Non-pigmented ciliary epithelial cell (primary cell): ENCODE measurements at regions not wholly inside any gene's neighbourhood (a gene's known extent, or its start where the extent isn't known, plus 50 kb on each side); places are given as distances from the start of the nearest gene placed in this dataset.
"Not testable (repeated sequence)": the region's sequence is repeated elsewhere in the genome, so short reads cannot be mapped to it uniquely, and the experiment has no call there.

Experiments
- DNase-seq: peaks from one replicate; pipeline ENCODE4 v3.0.0-alpha.2; 2010; ENCODE audit warnings: low read depth

DNA sequence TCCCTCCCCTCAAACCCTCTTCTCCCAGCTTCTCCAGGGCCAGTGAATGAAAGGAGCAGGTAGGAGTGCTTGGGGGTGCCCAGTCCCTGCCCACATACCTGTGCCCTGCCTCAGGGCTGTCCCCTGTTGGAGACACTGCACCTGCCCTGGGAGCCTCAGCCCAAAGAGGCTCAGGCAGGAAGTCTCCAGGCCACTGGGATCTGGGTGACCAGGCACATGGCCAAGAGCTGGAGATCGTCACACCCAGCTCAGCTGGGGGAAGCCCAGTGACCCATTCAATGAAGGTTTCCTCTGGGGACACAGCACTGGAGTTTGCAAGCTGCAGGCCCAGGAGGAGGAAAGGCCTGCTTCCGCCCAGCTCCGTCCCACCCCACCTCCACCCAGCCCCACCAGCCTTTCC is 156.4 kb downstream of the ZFP36L2 start:
- no peak for DNase-seq

DNA sequence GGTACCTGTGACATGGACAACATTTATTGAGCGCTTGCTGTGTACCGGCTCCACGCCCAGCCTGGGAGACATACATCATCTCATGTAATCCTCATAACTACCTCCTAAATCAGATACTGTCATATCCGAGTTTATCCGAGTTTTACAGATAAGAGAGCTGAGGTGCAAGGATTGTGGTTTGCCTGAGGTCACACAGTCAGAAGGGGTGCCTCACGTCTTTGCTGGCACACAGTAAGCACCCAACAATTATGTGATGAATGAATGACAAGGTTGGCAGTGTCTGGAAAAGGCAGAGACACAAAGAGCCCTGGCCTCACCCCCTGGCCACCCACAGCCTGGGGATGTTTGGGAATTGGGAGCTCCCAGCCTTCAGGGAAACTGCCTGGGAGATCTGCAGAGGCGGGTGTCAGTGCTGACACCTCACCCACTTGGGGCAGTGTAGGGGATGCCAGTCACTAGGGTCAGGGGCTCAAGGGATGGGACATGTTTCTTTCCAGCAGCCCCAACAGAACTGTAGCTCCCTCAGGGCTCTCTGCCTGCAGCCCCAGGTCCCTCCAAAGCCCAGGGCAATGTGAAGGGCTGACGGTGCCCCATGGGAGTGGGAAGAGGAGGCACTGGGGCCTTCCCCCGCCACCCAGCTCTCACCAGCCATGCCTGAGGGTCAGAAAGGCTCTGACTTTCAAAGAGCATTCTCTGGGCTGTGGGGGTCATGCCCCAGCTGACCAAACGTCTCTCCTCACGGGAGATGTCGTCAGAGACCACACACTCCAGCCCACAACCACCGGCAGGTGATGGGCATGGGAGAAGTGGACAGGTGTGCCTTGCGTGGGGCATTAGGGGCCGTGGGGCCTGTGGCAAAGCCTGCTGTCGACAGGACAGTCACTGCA is 157.5 kb downstream of the ZFP36L2 start:
- DNase-seq = no peak

DNA sequence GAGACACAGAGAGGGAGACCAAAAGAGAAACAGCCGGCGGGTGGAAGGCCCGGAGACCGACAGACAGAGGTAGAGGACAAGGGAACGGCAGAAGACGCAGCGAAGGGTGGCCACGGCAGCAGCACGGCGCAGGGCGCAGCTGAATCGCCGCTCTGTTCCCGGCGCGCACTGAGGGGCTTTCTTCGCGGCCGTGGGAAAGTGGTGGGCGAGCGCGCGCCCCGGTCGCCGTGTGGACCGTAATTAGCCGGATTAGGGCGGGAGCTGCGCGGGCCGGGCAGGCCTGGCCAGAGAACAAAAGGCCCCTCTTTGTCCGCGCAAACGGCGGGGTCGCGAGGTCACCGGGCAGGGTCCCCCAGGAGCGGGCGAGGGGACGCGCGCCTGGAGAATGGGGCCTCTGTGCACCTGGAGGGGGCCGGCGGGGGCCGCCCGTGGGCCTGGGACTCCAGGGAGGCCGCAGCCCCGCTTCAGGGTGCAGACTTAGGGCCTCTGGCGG is 158.3 kb downstream of the ZFP36L2 start:
- no peak for DNase-seq

DNA sequence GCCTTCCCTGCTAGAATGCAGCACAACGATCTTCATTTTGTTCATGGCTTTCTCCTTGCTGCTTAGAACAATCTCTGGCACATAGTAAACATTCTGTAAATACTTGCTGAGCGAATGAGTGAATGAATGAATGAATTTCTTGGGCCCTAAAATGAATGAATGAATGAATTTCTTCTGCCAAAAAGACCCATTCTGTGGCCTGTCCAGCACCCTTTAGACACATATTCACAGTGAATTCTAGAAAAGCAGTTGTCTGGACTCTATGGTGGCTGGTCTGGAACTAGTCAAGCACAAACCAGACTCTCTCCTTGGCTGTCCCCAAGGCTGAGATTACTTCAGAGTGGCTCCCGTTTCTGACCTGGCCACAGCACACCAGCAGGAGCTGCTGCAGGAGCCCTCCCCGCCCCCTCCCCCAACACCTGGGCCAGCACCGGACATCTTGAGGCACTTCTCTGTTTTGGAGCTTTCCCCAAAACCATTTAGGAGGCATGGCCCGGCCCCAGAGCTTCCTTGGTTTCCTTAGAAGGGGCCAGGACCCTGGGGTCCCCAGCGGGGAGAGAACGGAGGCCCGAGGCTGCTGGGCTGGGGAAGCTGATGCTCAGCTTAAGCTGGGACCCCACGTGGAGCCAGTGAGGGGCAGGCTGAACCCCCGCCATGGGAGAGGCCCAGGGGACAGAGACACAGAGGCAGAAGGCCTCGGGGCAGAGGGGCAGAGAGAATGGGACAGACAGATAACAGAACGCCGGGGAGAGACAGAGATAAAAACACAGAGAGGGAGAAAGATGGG is 159.0 kb downstream of the ZFP36L2 start:
- DNase-seq = no peak

DNA sequence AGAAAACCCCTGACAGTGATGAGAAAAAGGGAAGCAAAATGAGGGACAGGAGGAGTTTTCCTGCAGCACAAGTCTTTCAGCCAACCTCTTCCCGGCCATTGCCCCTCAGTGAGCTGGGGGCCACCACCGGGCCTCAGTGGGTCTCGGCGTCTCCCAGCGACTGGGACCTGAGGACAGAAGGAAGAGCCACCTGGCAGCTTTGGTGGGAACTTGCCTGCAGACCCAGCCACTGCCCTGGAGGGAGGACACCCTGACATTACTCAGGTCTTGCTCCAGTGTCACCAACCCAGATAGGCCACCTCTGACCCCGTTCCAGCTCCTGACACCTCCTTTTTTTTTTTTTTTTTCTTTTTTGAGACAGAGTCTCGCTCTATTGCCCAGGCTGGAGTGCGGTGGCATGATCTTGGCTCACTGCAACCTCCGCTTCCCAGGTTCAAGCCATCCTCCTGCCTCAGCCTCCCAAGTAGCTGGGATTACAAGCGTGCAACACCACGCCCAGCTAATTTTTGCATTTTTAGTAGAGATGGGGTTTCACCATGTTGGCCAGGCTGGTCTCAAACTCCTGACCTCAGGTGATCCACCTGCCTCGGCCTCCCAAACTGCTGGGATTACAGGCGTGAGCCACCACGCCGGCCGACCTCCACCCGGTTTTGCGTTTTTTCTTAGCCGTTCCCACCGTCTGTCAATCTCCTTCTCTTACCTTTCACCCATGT is 159.7 kb downstream of the ZFP36L2 start:
- DNase-seq = not testable (repeated sequence)

DNA sequence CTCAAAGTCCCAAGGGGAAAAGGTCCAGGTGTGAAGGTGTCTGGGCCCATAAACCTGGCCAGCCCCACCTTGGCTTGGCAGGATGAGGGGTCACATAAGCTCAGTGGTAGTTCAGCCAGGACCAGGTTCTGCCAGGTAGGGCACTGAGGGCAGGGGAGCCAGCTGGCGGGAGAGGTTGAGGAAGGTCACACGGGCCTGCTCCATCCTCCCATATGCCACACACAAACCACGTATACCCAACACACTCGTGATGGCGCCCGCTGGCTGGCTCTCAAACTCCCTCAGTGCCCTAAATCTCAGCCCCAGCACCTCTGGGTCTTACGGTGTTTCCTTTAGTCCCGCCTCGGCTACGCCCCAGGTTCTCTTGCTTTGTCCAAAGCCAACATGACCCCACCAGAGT is 160.5 kb downstream of the ZFP36L2 start:
- DNase-seq = no peak

DNA sequence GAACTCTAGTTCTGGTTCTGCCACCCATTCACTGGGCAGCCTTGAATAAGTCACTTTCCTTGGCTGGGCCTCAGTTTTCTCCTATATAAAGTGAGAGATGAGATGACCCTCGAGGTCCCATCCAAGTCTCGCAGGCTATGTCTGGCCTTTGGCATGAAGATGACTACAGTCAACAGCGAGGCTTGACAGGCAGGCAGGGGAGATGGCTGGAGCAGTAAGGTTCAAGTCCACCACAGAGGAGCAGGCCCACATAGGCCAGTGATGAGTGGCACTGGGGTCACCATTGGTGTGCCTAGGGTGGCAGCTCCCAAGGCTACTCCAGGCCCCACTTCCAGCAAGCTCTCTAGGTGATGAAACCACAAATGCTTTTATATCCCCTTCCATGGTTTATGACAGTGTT is 161.4 kb downstream of the ZFP36L2 start:
- no peak for DNase-seq

DNA sequence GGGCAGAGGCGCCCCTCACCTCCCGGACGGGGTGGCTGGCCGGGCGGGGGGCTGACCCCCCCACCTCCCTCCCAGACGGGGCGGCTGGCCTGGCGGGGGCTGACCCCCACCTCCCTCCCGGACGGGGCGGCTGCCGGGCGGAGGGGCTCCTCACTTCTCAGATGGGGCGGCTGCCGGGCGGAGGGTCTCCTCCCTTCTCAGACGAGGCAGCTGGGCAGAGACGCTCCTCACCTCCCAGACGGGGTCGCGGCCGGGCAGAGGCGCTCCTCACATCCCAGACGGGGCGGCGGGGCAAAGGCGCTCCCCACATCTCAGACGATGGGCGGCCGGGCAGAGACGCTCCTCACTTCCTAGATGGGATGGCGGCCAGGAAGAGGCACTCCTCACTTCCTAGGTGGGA is 163.3 kb downstream of the ZFP36L2 start:
- not testable (repeated sequence) for DNase-seq

DNA sequence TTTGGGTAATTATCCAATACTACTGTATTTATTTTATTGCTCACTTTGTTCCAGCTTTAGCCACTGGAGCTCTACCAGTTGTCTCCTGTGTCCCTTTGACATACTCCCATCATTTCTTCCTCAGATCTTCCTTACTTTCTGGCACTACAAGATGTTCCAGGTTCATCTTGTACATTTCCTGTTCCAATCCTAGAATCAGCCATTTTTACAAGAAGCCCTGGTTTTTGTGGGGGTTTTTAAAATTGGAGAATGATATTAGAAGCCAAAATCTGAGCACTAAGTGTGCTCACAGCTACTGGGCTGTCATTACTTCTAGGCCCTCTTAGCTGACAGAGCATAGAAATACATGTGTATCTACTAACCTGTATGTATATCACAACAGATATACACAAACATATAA is 164.3 kb downstream of the ZFP36L2 start:
- no peak for DNase-seq

DNA sequence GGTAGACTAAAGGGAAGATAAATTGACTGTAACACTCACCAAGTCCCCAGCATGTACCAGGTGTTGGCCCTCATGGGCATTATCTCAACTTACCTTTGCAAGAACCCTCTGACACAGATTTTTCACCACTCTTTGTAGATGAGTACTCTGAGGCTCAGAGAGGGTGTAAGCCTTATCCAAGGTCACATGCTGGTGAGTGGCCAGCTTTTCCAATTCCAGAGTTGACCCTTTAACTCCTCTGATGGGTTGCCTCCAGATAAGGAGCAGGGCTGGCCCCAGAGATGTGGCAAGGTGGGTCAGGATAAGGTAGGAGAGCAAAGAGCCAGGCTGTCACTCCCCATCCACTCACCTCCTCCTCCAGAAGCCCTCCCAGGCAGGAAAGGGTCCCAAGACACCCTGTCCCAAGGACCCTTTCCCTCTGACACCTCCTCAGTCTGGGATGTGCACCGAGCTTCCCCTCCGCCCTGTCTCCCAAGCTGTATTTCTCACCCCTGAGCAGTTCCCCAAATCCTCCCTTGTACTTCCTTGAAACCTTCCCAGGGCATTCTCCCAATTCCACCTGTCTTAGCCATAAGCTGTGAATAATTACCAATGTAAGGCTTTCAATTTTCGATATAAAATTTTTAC is 165.9 kb downstream of the ZFP36L2 start:
- DNase-seq = no peak

DNA sequence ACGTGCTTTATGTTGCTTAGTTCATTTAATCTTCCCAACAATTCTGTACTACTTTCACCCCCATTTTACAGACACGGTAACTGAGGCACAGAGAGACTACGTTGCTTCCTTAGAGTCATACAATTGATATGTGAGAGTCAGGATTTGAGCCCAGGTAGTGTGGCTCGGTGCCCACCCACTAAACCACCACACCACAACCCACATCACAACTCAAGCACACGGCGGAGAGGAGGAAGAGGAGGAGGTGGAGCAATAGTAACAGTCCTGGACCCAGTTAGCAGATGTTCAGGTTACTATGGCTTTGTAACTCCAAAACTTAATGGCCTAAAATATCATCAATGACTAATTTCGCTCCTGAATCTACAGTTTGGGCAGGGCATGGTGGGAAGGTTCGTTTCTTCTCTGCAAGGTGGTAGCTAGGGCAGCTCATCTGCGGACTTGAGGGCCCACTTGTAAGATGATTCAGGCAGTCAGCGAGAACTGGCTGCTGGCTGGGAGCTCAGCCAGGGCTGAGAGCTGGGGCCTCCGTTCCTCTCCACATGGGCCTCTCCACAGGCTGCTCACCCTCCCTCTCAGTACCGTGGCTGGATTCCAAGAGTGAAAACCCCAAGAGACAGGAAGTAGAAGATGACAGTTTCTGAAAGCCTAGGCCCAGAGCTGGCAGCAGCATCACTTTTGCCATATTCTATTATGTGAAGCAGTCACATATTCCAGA is 167.1 kb downstream of the ZFP36L2 start:
- peak; percentile 85 for DNase-seq

DNA sequence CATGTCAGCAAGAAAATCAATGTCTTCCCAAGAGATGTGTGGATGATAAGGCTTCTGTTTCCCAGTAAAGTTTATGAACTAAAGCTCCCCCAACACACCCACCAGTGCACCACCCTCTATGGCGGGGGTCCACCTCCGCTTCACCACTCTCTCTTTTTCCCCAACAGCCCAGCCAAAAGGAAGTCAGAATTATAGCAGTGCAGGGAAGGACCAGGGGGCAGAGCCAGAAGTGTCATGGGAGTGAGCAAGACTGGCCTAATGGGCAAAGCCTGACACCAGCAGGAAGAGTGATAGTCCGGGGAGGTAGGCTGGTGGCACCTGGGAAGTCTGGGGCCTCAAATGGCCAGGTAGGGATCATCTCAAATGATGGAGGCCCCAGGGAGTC is 167.7 kb downstream of the ZFP36L2 start:
- DNase-seq = no peak

DNA sequence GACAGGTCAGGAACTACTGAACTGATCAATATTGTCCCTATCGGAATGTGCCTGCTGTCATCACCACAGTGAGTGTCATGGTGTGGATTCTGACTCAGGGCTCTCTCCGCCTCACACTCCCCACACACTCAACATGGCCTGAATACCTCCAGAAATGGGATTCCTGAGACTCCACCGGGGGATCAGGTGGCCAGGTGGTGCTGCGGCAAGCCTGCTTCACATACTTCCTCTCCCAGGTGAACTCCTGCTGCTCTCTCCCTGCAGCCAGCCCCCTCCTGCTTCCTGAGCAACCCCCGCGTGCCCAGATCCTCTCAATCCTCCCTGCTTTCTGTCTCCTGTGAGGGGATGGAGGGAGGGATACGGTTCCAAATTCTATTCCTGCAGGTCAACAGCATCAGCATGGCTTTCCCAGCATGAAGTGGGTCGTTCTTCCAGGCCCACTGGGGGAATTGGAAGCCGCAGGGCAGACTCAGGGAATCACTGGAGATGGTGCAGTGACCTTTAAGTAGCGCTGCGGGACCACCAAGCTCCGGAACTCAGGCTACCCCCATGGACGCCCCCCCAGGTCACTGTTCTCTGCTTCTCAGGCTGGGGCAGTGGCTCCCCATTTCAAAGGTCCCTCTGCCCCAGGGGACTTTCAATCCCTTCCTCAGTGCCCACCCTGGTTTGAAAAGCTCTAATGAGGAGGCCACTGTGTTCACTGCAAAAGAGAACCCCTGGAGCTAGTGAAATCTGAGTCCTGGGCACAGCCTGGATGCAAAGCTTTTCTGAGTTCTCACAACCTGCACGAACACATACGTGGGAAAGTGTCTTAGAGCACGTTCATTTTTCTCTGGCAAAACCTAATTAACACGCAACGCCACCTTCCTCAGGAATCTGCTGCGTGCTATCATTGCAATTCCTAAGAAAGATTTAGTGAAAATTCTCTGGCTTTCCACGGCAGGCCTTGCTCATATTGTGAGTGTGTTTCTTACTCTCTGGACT is 168.4 kb downstream of the ZFP36L2 start:
- DNase-seq = no peak

DNA sequence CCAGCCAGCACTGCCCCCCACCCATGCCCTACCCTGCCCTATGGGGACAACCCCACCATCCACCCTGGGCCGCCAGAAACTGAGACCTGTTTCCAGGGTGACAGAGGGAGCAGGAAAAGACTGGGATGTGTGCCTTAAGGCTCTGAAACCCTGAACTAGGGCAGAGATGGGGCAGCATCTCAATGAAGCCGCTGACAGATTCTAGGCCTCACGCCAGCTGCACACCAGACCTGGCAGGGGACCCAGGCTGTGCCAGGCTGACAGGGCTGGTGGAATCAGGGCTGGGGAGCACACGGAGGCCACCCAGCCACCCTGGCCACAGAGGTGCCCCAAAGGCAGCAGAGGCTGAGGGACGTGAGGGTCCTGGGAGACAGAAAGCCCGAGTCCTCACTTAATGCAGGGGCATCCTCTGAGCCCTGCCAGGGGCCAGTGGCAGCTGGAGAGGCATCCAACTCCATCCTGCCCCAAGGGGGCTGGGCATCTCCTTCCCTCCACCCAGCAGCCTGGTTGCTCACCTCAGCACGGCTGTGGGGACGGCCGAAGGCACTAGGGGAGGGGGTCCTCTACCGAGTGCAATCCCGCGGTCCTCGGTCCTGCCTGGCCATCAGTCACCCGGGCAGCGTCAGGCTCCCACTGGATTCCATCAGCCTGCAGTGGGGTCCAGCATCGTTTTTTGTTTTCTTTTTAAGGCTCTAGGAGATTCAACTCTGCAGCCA is 169.2 kb downstream of the ZFP36L2 start:
- no peak for DNase-seq

DNA sequence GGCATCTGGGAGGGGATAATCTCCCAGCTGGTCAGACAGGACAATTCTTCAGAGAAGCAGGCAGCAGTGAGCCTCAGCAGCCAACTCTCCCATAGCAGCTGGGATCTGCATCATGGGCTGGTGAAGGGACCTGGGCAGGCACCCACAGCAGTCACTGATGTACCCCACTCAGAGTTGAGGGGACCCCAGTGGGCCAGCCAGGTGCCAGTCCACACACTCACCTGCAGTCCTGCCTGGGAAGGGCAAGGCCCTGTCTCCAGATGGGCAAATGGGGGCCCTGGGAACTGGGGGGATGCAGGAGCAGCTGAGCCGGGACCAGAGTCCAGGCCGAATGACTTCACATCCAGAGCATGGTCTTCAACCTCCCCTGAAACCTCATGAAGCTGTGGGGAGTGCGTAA is 170.4 kb downstream of the ZFP36L2 start:
- DNase-seq = no peak

DNA sequence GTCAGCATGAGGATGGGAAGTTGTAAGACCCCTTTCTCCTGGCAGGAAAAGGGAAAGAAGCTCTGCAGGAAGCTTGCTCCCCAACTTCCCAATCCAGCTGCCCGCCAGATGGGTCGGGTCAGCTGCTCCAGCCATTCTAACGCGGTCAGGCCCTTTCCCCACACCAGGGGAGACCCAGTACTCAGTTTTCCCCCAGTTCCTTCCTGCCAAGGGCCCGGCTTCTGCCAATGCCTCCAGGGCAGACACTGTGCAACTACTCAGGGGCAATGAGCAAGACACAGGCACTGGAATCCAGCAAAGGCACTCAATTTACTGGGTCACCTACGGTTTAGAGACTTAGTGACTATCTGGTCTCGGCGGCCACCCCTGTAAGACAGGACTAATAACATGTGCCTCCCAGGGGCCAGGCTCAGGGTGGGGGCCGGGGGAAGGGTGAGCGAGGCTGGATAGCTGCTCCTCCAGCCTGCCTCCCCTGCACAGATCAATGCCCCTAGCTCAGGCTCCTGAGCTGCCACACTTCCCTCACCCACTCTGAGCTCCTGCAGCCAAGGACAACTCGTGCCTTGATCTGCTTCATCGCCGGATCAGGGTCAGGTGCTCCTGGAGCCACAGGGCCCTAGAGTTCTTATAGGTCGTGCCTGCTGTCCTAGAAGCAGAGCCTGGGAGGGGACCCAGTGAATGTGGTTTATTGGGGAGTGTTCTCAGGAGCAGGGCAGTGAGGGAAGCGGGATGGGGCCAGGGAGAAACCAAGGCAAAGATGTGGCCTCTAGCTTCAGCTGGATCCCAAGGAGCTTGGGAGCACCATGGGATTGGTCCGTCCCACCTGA is 171.1 kb downstream of the ZFP36L2 start:
- no peak for DNase-seq

DNA sequence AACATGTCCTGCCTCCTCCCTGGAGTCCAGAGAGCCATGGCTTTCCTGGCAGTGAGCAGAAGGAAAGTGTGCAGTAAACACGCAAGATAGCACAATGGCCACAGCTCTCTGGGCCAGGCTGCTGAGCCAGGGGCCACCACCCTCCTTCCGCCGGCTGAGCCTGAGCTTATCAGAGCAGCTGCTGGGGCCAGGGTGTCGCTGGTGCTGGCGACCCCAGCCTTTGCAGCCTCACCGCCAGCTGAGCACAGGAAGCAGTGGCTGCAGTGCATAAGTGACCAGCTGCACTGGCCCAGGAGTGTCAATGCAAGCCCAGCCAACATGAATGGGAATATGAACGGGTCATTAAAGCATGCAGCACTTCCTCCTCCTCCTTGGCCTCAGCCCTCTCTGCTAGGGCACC is 172.0 kb downstream of the ZFP36L2 start:
- no peak for DNase-seq

DNA sequence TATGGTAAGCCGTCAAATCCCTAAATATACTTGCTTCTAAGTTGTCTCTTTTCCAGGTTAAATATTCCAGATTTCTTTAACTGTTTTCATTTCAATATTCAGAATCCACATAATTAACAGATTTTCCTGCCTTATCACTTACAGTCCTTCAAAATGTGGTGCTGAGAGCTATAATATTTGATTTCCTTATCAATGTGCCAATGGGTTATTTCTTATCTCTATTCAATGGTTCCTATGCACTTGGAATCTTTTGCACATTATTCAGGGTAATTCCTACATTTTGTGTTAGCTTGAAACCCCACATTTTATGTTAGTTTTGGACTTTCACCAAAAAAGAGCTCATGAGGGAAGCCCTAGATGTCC is 173.5 kb downstream of the ZFP36L2 start:
- no peak for DNase-seq
